HG02588 (cell line): ENCODE measurements at regions not wholly inside any gene's neighbourhood (a gene's known extent, or its start where the extent isn't known, plus 50 kb on each side); places are given as distances from the start of the nearest gene placed in this dataset.
"Not testable (repeated sequence)": the region's sequence is repeated elsewhere in the genome, so short reads cannot be mapped to it uniquely, and the experiment has no call there.

Experiments used
- ATAC-seq: cut with Tn5 transposase; IDR thresholded peaks from one replicate; pipeline ENCODE4 v1.9.1; 2021; ENCODE audit warnings: mild to moderate bottlenecking, moderate library complexity; ENCODE audit not compliant: unreplicated experiment

GRCh38 chr5:121608826-121609225 lies 242.9 kb upstream of the FTMT start:
- ATAC-seq = no peak

GRCh38 chr5:121624035-121624434 lies 227.6 kb upstream of the FTMT start:
- ATAC-seq = no peak

GRCh38 chr5:121628783-121629182 lies 222.9 kb upstream of the FTMT start:
- ATAC-seq = no peak

GRCh38 chr5:121630402-121630801 lies 221.3 kb upstream of the FTMT start:
- ATAC-seq = no peak

GRCh38 chr5:121634946-121635345 lies 216.7 kb upstream of the FTMT start:
- no peak for ATAC-seq

- no peak for ATAC-seq
Measured at GRCh38 chr5:121638126-121638525, 213.6 kb upstream of the FTMT start.

- ATAC-seq = no peak
Measured at GRCh38 chr5:121640298-121640697, 211.4 kb upstream of the FTMT start.

- ATAC-seq = no peak
Measured at GRCh38 chr5:121658221-121658620, 193.5 kb upstream of the FTMT start.

GRCh38 chr5:121660142-121660541 lies 191.5 kb upstream of the FTMT start:
- ATAC-seq = no peak

GRCh38 chr5:121665542-121665941 lies 186.1 kb upstream of the FTMT start:
- not testable (repeated sequence) for ATAC-seq

- no peak for ATAC-seq
Measured at GRCh38 chr5:121667292-121667691, 184.4 kb upstream of the FTMT start.

GRCh38 chr5:121668635-121669034 lies 183.0 kb upstream of the FTMT start:
- no peak for ATAC-seq

- ATAC-seq = no peak
Measured at GRCh38 chr5:121671624-121672023, 180.1 kb upstream of the FTMT start.

GRCh38 chr5:121675924-121676323 lies 175.8 kb upstream of the FTMT start:
- no peak for ATAC-seq

GRCh38 chr5:121681229-121681855 lies 170.3 kb upstream of the FTMT start:
- no peak for ATAC-seq

- no peak for ATAC-seq
Measured at GRCh38 chr5:121688126-121688525, 163.6 kb upstream of the FTMT start.

- ATAC-seq = no peak
Measured at GRCh38 chr5:121688781-121689180, 162.9 kb upstream of the FTMT start.

GRCh38 chr5:121691478-121691877 lies 160.2 kb upstream of the FTMT start:
- no peak for ATAC-seq

- no peak for ATAC-seq
Measured at GRCh38 chr5:121692158-121692557, 159.5 kb upstream of the FTMT start.

- no peak for ATAC-seq
Measured at GRCh38 chr5:121693864-121694263, 157.8 kb upstream of the FTMT start.

GRCh38 chr5:121695307-121695706 lies 156.4 kb upstream of the FTMT start:
- no peak for ATAC-seq

GRCh38 chr5:121698690-121699089 lies 153.0 kb upstream of the FTMT start:
- no peak for ATAC-seq

GRCh38 chr5:121701731-121702130 lies 150.0 kb upstream of the FTMT start:
- no peak for ATAC-seq
